Activated CD4-positive, CD25-positive, alpha-beta regulatory T cell treated with anti-CD3 and anti-CD28 coated beads, Interleukin-2, amount 50 U/mL, for 72 hours (primary cell): ENCODE measurements at regions not wholly inside any gene's neighbourhood (a gene's known extent, or its start where the extent isn't known, plus 50 kb on each side); places are given as distances from the start of the nearest gene placed in this dataset.
"Not testable (repeated sequence)": the region's sequence is repeated elsewhere in the genome, so short reads cannot be mapped to it uniquely, and the experiment has no call there.

Experiments
- DNase-seq: peaks from one replicate; pipeline ENCODE4 v3.0.0; 2021

- DNase-seq: no peak
Measured at GRCh38 chr10:64795847-64796246, 1274.6 kb downstream of the REEP3 start.

- no peak for DNase-seq
Measured at GRCh38 chr10:64798297-64798696, 1277.1 kb downstream of the REEP3 start.

GRCh38 chr10:64808233-64808632, 1287.0 kb downstream of the REEP3 start:
- DNase-seq: not testable (repeated sequence)

- not testable (repeated sequence) for DNase-seq
Measured at GRCh38 chr10:64810046-64810445, 1288.8 kb downstream of the REEP3 start.

- DNase-seq: no peak
Measured at GRCh38 chr10:64813391-64813790, 1292.2 kb downstream of the REEP3 start.

- no peak for DNase-seq
Measured at GRCh38 chr10:64814201-64814600, 1293.0 kb downstream of the REEP3 start.

GRCh38 chr10:64829888-64830412, 1308.7 kb downstream of the REEP3 start:
- no peak for DNase-seq

- DNase-seq: no peak
Measured at GRCh38 chr10:64830869-64831268, 1309.7 kb downstream of the REEP3 start.

- no peak for DNase-seq
Measured at GRCh38 chr10:64840341-64840740, 1319.1 kb downstream of the REEP3 start.

- no peak for DNase-seq
Measured at GRCh38 chr10:64846700-64847099, 1325.5 kb downstream of the REEP3 start.

- DNase-seq: no peak
Measured at GRCh38 chr10:64855941-64856340, 1334.7 kb downstream of the REEP3 start.

- DNase-seq: no peak
Measured at GRCh38 chr10:64859911-64860310, 1338.7 kb downstream of the REEP3 start.

GRCh38 chr10:64863836-64864235, 1342.6 kb downstream of the REEP3 start:
- no peak for DNase-seq

- DNase-seq: no peak
Measured at GRCh38 chr10:64867501-64867962, 1346.3 kb downstream of the REEP3 start.

- DNase-seq: no peak
Measured at GRCh38 chr10:64873088-64873487, 1351.9 kb downstream of the REEP3 start.

GRCh38 chr10:64873959-64874358, 1352.8 kb downstream of the REEP3 start:
- DNase-seq: no peak

- no peak for DNase-seq
Measured at GRCh38 chr10:64880546-64880945, 1359.3 kb downstream of the REEP3 start.

GRCh38 chr10:64881257-64881656, 1360.1 kb downstream of the REEP3 start:
- DNase-seq: no peak

- no peak for DNase-seq
Measured at GRCh38 chr10:64896582-64896981, 1375.4 kb downstream of the REEP3 start.

GRCh38 chr10:64906311-64906710, 1385.1 kb downstream of the REEP3 start:
- not testable (repeated sequence) for DNase-seq

GRCh38 chr10:64924306-64924705, 1403.1 kb downstream of the REEP3 start:
- DNase-seq: not testable (repeated sequence)

- DNase-seq: no peak
Measured at GRCh38 chr10:64952042-64952441, 1430.8 kb downstream of the REEP3 start.

GRCh38 chr10:64956441-64956840, 1435.2 kb downstream of the REEP3 start:
- DNase-seq: no peak

- no peak for DNase-seq
Measured at GRCh38 chr10:64959116-64959515, 1437.9 kb downstream of the REEP3 start.

GRCh38 chr10:64959883-64960282, 1438.7 kb downstream of the REEP3 start:
- no peak for DNase-seq

- DNase-seq: no peak
Measured at GRCh38 chr10:64973391-64973790, 1452.2 kb downstream of the REEP3 start.
